H1 (cell line): ENCODE measurements at regions not wholly inside any gene's neighbourhood (a gene's known extent, or its start where the extent isn't known, plus 50 kb on each side); places are given as distances from the start of the nearest gene placed in this dataset.

Experiments
- EGR1 ChIP-seq: IDR thresholded peaks from 2 replicates; pipeline ENCODE4 v1.6.1; 2011; ENCODE audit warnings: low read depth, low read length, borderline replicate concordance
- GABPA ChIP-seq: IDR thresholded peaks from 2 replicates; pipeline ENCODE4 v1.6.1; 2011; ENCODE audit warnings: mild to moderate bottlenecking, low read length, moderate library complexity, borderline replicate concordance; ENCODE audit not compliant: insufficient read depth
- SUZ12 ChIP-seq: fragments of 200-600 bp; sonication (generic); IDR thresholded peaks from 2 replicates; pipeline ENCODE4 v1.6.1; 2012; ENCODE audit warnings: mild to moderate bottlenecking, inconsistent platforms, low read length, moderate library complexity, mixed read lengths
- TAF7 ChIP-seq: optimal IDR thresholded peaks from 2 replicates; pipeline ENCODE3; 2011; ENCODE audit warnings: low read depth, mild to moderate bottlenecking, inconsistent platforms, low read length, moderate library complexity, borderline replicate concordance

DNA sequence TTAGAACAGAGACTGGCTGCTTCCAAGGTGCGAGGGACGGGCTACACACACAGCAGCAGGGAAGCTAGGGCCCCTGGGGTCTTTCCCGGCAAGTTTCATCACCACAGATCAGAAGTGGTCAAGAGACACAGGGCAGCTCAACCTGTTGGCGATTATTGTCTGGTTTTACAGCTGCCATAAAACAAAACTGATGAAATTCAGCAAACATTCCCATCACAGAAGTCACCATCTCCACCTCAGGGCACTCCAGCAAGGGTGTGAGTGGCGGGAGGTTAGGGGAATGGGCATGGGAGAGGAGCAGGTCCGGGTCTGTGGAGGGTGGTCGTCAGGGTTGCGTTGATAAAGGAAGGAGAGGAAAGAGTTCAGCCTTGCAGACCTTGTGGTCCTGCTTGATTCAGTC is 91.0 kb downstream of the PXDC1 start (continued):
- TF ChIP-seq TAF7 (no peak), EGR1 (no peak), SUZ12 (no peak), GABPA (no peak)
- TF ChIP-seq, all 59 proteins: peak for 0
